ENCODE measurements at regions not wholly inside any gene's neighbourhood (a gene's known extent, or its start where the extent isn't known, plus 50 kb on each side); places are given as distances from the start of the nearest gene placed in this dataset.
"Not testable (repeated sequence)": the region's sequence is repeated elsewhere in the genome, so short reads cannot be mapped to it uniquely, and the experiment has no call there.

- DNase-seq: not testable (repeated sequence)
Observed at GRCh38 chr1:176396604-176397395, 66.2 kb upstream of the PAPPA2 start.

- no peak for DNase-seq
Observed at GRCh38 chr1:176391621-176392020, 71.4 kb upstream of the PAPPA2 start.

GRCh38 chr1:176384841-176385240, 78.1 kb upstream of the PAPPA2 start:
- no peak for DNase-seq

GRCh38 chr1:176382163-176382562, 80.8 kb upstream of the PAPPA2 start:
- no peak for DNase-seq

DNA sequence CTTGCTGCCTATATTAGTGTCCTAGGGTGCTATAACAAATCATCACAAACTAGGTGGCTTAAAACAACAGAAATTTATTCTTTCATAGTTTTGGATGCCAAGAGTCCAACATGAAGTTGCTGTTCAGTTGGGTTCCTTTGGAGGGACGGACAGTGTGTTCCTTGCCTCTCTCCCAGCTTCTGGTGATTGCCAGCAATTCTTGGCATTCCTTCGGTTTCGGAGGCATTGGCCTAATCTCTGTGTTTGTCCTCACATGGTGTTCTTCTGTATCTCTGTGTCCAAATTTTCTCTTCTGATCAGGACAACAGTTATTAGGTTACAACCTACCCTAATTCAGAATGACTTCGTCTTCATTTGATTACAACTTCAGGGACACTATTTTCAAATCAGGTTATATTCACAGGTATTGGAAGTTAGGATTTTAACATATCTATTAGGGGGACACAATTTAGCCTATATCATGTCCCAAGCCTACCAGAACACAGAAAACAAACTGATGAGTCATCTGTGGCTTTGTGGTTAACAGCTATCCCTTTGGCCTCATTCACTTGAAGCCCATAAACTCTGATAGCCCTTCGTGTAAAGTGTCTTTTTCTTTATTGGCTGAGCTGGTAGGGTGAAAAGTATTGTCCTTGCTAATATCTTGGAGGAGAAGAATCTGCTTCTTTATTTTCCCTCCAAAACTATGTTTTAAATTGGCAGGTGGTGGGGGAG, 83.2 kb upstream of the PAPPA2 start:
- no peak for DNase-seq

- peak in 3 of 4 experiments; percentile 15 to 54 (median 16) for DNase-seq
Observed at GRCh38 chr1:176374967-176375569, 87.9 kb upstream of the PAPPA2 start.

DNA sequence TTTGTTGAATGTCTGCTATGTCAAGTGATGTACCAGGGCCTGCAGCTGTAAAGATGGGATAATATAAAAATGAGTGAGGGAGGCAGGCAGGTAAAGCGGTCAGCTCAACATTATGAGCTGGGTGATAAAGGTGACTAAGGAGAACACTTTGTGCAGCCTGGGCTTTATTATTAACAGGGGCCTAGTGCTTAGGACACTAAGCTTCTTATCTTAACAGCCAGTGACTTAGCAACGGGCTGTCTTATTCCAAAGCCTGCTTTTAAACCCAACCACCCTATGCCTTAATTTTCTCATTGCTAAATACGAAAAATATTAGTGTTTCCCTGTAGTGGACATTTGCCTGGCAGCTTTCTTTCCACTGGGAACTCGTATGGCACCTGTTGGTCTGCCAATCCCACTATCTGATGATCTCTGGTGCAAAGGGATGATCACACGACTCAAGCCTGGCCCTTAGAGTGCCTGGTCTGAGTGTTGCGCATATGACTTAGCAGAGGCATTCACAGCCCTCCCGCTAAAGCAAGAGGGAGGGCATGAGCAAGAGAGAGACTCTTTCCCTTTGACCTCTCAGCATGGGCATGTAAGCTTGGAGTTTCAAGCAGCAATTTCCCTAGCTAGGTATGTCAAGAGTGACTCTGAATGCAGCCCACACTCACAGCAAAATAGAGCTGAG, 98.6 kb upstream of the PAPPA2 start:
- no peak for DNase-seq

DNA sequence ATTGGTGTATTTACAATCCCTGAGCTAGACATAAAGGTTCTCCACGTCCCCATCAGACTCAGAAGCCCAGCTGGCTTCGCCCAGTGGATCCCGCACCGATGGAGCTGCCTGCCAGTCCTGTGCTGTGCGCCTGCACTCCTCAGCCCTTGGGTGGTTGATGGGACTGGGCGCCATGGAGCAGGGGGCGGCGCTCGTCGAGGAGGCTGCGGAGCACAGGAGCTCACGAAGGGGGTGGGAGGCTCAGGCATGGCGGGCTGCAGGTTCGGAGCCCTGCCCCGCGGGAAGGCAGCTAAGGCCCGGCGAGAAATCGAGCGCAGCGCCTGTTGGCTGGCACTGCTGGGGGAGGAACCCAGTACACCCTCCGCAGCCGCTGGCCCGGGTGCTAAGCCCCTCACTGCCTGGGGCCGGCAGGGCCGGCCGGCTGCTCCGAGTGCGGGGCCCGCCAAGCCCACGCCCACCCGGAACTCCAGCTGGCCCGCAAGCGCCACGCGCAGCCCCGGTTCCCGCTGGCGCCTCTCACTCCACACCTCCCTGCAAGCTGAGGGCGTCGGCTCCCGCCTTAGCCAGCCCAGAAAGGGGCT, 113.8 kb upstream of the PAPPA2 start:
- DNase-seq: not testable (repeated sequence)

- DNase-seq: no peak
Observed at GRCh38 chr1:176341656-176342055, 121.3 kb upstream of the PAPPA2 start.

GRCh38 chr1:176338877-176339276, 124.1 kb upstream of the PAPPA2 start:
- no peak for DNase-seq

- DNase-seq: no peak
Observed at GRCh38 chr1:176330782-176331181, 123.7 kb upstream of the COP1 start.

DNA sequence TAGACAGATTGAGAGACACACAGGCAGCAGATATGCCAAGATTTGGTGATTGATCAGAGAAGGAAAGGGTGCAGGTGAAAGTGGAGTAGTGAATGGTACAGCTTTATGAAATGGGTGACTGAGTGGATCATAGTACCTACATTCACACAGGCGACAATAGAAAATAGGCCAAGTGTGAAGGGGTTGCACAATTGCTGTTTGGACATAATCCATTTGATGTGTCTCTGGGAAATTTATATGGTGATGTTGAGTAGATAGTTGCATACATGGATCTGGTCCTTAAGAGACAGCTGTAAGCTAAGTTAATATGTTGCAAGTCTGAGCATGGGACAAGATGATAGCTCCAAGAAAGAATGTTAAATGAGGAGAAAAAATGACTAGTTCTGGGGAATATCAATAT, 118.6 kb upstream of the COP1 start:
- DNase-seq: no peak

DNA sequence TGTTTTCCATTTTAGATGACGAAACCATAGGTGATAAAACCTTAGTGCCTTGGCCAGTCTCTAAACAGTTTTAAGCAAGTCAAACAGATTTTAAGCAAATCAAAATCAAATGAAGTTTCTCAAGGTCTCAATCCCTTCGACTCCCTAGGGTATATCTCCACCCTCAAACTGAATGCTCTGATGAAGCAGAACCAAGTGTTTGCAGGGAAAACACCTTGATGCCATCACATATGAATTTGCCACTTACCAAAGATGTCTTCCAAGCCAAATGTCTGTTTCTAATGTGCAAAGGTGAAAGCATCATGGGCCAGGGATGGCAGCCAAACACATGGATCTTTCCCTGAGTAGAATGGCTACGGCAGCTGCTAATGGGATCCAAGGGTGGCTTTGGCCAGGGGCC, 116.4 kb upstream of the COP1 start:
- no peak for DNase-seq

DNA sequence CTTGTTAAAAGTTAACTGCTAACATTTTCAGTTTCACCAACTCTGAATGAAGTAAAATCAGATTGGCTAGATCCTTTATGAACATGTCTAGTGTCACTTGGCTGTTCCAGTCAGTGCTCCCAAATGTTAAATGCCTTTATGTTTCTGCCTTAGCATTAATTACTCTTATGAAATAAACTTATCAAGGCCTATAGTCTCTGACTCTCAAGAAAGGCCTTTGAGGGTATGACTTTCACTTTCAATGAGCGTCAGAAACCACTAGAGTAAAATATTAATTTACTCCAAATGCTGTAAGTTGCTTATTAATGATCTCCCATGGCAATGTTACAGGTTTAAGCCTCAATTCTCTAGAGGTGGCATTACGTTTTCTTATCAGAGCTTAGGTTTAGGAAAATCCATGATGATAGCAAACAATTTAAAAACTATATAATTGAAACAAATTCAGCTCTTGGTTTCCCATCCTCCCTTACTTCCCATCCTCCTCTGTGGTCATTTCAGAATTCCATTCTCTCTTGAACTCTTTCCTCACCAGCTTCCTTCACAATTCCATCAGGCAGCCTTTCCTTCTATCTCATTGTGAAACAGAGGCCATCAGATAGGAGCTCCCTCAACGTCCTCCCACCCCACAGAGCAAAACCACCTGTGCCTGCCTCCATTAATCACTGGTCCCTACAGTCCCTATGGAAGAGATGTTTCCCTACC, 108.6 kb upstream of the COP1 start:
- DNase-seq: no peak

DNA sequence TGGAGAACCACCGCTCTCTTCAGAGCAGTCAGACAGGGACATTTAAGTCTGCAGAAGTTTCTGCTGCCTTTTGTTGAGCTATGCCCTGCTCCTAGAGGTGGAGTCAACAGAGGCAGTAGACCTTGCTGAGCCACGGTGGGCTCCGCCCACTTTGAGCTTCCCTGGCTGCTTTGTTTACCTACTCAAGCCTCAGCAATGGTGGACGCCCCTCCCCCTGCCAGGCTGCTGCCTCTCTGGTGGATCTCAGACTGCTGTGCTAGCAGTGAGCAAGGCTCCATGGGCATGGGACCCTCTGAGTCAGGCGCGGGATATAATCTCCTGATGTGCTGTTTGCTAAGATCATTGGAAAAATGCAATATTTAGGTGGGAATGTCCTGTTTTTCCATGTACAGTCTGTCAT, 89.5 kb upstream of the COP1 start:
- not testable (repeated sequence) for DNase-seq

GRCh38 chr1:176285996-176286395, 78.9 kb upstream of the COP1 start:
- DNase-seq: no peak

GRCh38 chr1:176271572-176271971, 64.5 kb upstream of the COP1 start:
- DNase-seq: no peak

Data from activated CD4-positive, CD25-positive, alpha-beta regulatory T cell (primary cell).